ENCODE measurements at regions not wholly inside any gene's neighbourhood (a gene's known extent, or its start where the extent isn't known, plus 50 kb on each side); places are given as distances from the start of the nearest gene placed in this dataset.
A peak's percentile ranks its signal among the peaks of the same experiment; 100 is the strongest.
"Not testable (repeated sequence)": the region's sequence is repeated elsewhere in the genome, so short reads cannot be mapped to it uniquely, and the experiment has no call there.

DNA sequence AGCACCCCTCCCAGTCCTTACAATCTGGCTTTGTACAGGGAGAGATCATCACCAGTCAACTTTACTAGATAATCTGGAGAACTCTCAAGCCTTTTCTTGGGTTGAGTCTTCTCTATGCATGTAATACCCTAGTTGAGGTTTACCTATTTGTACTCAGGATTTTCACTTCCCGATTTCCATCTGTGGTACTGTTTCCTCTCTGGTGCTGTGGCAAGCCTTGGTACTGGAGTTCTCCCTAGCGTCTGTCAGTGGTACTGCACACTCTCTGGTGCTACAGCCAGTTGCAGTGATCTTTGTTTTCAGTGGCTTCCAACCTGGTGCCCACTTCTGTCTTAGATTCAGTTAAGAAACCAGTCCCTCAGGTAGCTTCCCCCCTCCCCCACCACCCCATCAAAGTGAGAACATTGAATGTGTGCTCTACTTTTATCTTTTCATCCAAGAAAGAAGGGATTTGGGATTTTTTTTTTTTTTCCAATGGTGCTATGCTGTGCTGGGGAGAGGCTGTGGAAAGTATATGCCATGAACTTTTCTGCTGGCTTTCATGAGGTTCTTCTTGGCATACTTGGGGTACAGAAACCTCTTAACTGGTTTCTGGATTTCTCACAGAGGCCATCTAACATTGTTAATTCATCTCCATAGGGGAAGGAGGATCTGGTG, 69.4 kb upstream of the EVL start:
- Histone ChIP-seq H2AFZ (no peak overlapping the region), H3F3A (ENCODE audit: insufficient read depth, low read depth) (peaks cover 24% of the 10 kb centered on the region), H4K20me1 (ENCODE audit: insufficient read depth) (no peaks in the 10 kb centered on the region), H3K36me3 (ENCODE audit: low read depth) (no peaks in the 10 kb centered on the region), H3K27me3 (ENCODE audit: insufficient read depth, low read depth) (no peaks in the 10 kb centered on the region), H3K9me2 (ENCODE audit: insufficient read depth) (no peaks in the 10 kb centered on the region), H3K4me2 (no peak overlapping the region), H3K9me3 (ENCODE audit: insufficient read depth, low read depth) (no peaks in the 10 kb centered on the region), H3K4me1 (replicated peaks; ENCODE audit: insufficient read depth) (peaks cover 25% of the 10 kb centered on the region), H3K79me2 (ENCODE audit: low read depth) (0 out of 2 replicates have a peak, but pooled peaks cover 6% of the 10 kb centered on the region), H3K27ac (peak overlapping the region; percentile 78), H3K4me3 (no peak overlapping the region)
- ChIA-PET CTCF (interaction anchor here (0.7 kb wide), 1 partner anchor 9 kb away, joined by 3 read pairs; no protein-coding TSS in a partner anchor), POLR2A (ENCODE audit: unreplicated experiment) (no interaction called here)
- intact Hi-C loops (cut with micrococcal nuclease; ENCODE audit: unreplicated experiment): no loop called here
- no peak for TF ChIP-seq EZH2 (IDR thresholded peaks at IDR 0.05; ENCODE audit: low read depth)
- TF ChIP-seq, protein P1, sequence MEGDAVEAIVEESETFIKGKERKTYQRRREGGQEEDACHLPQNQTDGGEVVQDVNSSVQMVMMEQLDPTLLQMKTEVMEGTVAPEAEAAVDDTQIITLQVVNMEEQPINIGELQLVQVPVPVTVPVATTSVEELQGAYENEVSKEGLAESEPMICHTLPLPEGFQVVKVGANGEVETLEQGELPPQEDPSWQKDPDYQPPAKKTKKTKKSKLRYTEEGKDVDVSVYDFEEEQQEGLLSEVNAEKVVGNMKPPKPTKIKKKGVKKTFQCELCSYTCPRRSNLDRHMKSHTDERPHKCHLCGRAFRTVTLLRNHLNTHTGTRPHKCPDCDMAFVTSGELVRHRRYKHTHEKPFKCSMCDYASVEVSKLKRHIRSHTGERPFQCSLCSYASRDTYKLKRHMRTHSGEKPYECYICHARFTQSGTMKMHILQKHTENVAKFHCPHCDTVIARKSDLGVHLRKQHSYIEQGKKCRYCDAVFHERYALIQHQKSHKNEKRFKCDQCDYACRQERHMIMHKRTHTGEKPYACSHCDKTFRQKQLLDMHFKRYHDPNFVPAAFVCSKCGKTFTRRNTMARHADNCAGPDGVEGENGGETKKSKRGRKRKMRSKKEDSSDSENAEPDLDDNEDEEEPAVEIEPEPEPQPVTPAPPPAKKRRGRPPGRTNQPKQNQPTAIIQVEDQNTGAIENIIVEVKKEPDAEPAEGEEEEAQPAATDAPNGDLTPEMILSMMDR (conservative IDR thresholded peaks at IDR 0.05): peak; percentile 66
- BruUV-seq (replicated peaks): no TSS peak
- DNase-seq: peak in 1 of 2 experiments; percentile 11

DNA sequence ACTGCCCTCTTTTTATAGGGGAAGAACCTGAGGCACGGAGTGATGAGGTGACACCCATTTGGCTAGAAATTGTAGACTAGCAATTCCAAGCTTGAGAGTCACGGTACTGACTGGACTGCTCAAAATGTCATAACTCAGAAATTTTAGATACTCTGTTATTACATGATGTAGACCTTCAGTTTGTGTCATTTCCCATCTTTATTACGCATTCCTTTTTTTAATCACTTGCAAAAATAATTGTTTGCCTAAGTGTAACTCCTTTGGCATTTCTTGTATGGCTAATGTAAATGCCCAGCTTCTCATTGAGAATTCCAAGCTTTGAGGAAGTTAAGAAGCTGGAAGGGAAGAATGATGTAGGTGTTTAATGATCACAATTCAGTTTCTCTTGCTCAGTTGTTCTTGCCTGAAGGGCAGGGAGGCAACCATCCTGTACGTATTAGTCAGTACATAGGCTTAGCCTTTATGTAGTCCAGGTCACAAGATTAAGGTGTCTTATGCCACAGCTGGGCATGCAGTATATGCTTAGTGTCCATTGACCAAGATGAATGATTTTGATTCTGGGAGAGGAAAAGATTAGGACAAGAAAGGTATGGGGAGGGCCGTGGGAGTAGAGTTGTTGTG, 68.2 kb upstream of the EVL start:
- H3K79me2 ChIP-seq (ENCODE audit: low read depth): 0 out of 2 replicates have a peak, but pooled peaks cover 6% of the 10 kb centered on the region
- DNase-seq: peak in 1 of 2 experiments; percentile 90
- peak overlapping the region; percentile 52 for H3K4me2 ChIP-seq

DNA sequence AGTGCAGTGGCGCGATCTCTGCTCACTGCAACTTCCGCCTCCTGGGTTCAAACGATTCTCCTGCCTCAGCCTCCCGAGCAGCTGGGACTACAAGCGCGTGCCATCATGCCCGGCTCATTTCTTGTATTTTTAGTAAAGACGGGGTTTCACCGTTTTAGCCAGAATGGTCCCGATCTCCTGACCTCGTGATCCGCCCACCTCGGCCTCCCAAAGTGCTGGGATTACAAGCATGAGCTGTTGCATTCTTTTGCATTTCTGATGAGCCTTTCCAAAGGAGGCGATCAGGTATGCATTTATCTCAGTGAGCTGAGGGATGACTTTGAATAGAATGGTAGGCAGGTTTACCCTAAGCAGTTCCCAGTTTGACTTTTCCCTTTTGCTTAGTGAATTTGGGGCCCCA, 64.8 kb upstream of the EVL start:
- Histone ChIP-seq H3F3A (ENCODE audit: insufficient read depth, low read depth) (peaks cover 24% of the 10 kb centered on the region), H3K4me1 (replicated peaks; ENCODE audit: insufficient read depth) (peaks cover 25% of the 10 kb centered on the region)
- POLR2A ChIA-PET (ENCODE audit: unreplicated experiment); H3K27me3 ChIP-seq (ENCODE audit: insufficient read depth, low read depth); intact Hi-C loops (cut with micrococcal nuclease; ENCODE audit: unreplicated experiment); H3K9me3 ChIP-seq (ENCODE audit: insufficient read depth, low read depth); H3K9me2 ChIP-seq (ENCODE audit: insufficient read depth); H3K4me3 ChIP-seq; H3K27ac ChIP-seq; DNase-seq; BruUV-seq (replicated peaks); H3K4me2 ChIP-seq; H2AFZ ChIP-seq; H3K36me3 ChIP-seq (ENCODE audit: low read depth); CTCF ChIA-PET; H4K20me1 ChIP-seq (ENCODE audit: insufficient read depth); H3K79me2 ChIP-seq (ENCODE audit: low read depth): not testable (repeated sequence)

More for the DNA sequence above, 68.2 kb upstream of the EVL start:
- H3K4me1 ChIP-seq (replicated peaks; ENCODE audit: insufficient read depth): peaks cover 25% of the 10 kb centered on the region
- CTCF ChIA-PET: no interaction called here
- TF ChIP-seq EZH2 (IDR thresholded peaks at IDR 0.05; ENCODE audit: low read depth): no peak
- no peaks in the 10 kb centered on the region for H3K9me3 ChIP-seq (ENCODE audit: insufficient read depth, low read depth)
- H3K36me3 ChIP-seq (ENCODE audit: low read depth): no peaks in the 10 kb centered on the region
- peak overlapping the region; percentile 34; the same call in 1 of the 2 replicates for H2AFZ ChIP-seq
- no peaks in the 10 kb centered on the region for H3K27me3 ChIP-seq (ENCODE audit: insufficient read depth, low read depth)
- peaks cover 24% of the 10 kb centered on the region for H3F3A ChIP-seq (ENCODE audit: insufficient read depth, low read depth)
- POLR2A ChIA-PET (ENCODE audit: unreplicated experiment): no interaction called here
- intact Hi-C loops (cut with micrococcal nuclease; ENCODE audit: unreplicated experiment): no loop called here
- no peaks in the 10 kb centered on the region for H3K9me2 ChIP-seq (ENCODE audit: insufficient read depth)
- no TSS peak for BruUV-seq (replicated peaks)
- no peak overlapping the region for H3K4me3 ChIP-seq
- peak overlapping the region; percentile 78 for H3K27ac ChIP-seq
- H4K20me1 ChIP-seq (ENCODE audit: insufficient read depth): no peaks in the 10 kb centered on the region

DNA sequence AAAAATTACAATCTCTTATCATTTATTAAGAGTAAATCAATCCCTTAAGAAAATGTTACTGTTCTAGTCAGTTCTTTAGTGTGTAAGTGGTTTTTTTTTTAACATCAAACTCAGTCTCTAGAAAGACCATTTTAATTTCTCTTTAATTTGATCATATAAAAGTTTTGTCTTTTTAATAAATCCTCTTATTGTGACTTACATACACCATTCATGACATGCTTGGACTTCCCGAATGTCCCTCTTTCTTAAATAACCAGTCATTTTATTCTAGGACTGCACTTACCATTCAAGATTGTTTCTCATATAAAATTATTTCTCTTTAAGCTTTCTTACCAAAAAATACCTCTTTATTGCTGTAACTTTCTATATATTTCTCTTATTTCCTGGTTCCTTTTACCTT, 60.8 kb upstream of the EVL start:
- Histone ChIP-seq H4K20me1 (ENCODE audit: insufficient read depth) (no peaks in the 10 kb centered on the region), H3K4me3 (no peak overlapping the region), H3K4me1 (replicated peaks; ENCODE audit: insufficient read depth) (no peaks in the 10 kb centered on the region), H3K27ac (no peak overlapping the region), H3K9me2 (ENCODE audit: insufficient read depth) (no peaks in the 10 kb centered on the region), H3K4me2 (no peak overlapping the region), H3K27me3 (ENCODE audit: insufficient read depth, low read depth) (no peaks in the 10 kb centered on the region), H3K79me2 (ENCODE audit: low read depth) (no peaks in the 10 kb centered on the region), H3K36me3 (ENCODE audit: low read depth) (no peaks in the 10 kb centered on the region), H3K9me3 (ENCODE audit: insufficient read depth, low read depth) (peaks cover 7% of the 10 kb centered on the region), H2AFZ (no peak overlapping the region), H3F3A (ENCODE audit: insufficient read depth, low read depth) (no peaks in the 10 kb centered on the region)
- no TSS peak for BruUV-seq (replicated peaks)
- TF ChIP-seq, protein P1 (conservative IDR thresholded peaks at IDR 0.05): no peak
- TF ChIP-seq EZH2 (IDR thresholded peaks at IDR 0.05; ENCODE audit: low read depth): no peak
- ChIA-PET CTCF (interaction anchor here (0.5 kb wide), 1 partner anchor 9 kb away, joined by 3 read pairs; no protein-coding TSS in a partner anchor), POLR2A (ENCODE audit: unreplicated experiment) (no interaction called here)
- intact Hi-C loops (cut with micrococcal nuclease; ENCODE audit: unreplicated experiment): no loop called here
- DNase-seq: no peak

Measured in PC-9 (cell line).